Posterior cingulate gyrus (tissue), 11 donors: ENCODE measurements at regions not wholly inside any gene's neighbourhood (a gene's known extent, or its start where the extent isn't known, plus 50 kb on each side); places are given as distances from the start of the nearest gene placed in this dataset.

Experiments
- DNase-seq, 10 donors: peaks; one replicate each; pipeline versions ENCODE4 v3.0.0 to v3.0.0-alpha.2; 2020 to 2021; ENCODE audit warnings: mixed read lengths in 3 of 10
- intact Hi-C: fragments of 100-400 bp; cut with DNase I; formaldehyde crosslinking; loops from one replicate; pipeline ENCODE4 v1.15.1; 2023

GRCh38 chr9:97747201-97747965, 50.2 kb upstream of the XPA start:
- intact Hi-C loops: no loop called here

GRCh38 chr9:97748525-97748924, 51.4 kb upstream of the XPA start:
- intact Hi-C loops: no loop called here
- DNase-seq: no peak

More at GRCh38 chr9:97747201-97747965, 50.2 kb upstream of the XPA start:
- no peak for DNase-seq

GRCh38 chr9:97749928-97750327, 52.8 kb upstream of the XPA start:
- intact Hi-C loops: no loop called here
- no peak for DNase-seq

- intact Hi-C loops: no loop called here
- no peak for DNase-seq
Measured at GRCh38 chr9:97751531-97751930, 54.4 kb upstream of the XPA start.

GRCh38 chr9:97752274-97752673, 55.1 kb upstream of the XPA start:
- no peak for DNase-seq
- intact Hi-C loops: no loop called here

GRCh38 chr9:97753364-97753763, 56.2 kb upstream of the XPA start:
- no peak for DNase-seq
- intact Hi-C loops: no loop called here

- intact Hi-C loops: no loop called here
- DNase-seq: no peak
Measured at GRCh38 chr9:97753975-97754374, 56.8 kb upstream of the XPA start.

GRCh38 chr9:97755618-97756267, 58.6 kb upstream of the XPA start:
- DNase-seq: no peak
- intact Hi-C loops: no loop called here

- intact Hi-C loops: no loop called here
- DNase-seq: no peak
Measured at GRCh38 chr9:97756991-97757390, 59.9 kb upstream of the XPA start.

- intact Hi-C loops: no loop called here
- DNase-seq: no peak
Measured at GRCh38 chr9:97758334-97758916, 61.3 kb upstream of the XPA start.

- intact Hi-C loops: no loop called here
Measured at GRCh38 chr9:97759581-97760288, 62.6 kb upstream of the XPA start.

GRCh38 chr9:97761056-97761598, 64.0 kb upstream of the XPA start:
- intact Hi-C loops: no loop called here

More at GRCh38 chr9:97759581-97760288, 62.6 kb upstream of the XPA start:
- DNase-seq: peak in 1 of 10 donors; percentile 21

GRCh38 chr9:97761879-97762278, 64.7 kb upstream of the XPA start:
- intact Hi-C loops: no loop called here
- no peak for DNase-seq

More at GRCh38 chr9:97761056-97761598, 64.0 kb upstream of the XPA start:
- DNase-seq: no peak

GRCh38 chr9:97763874-97764273, 66.7 kb upstream of the XPA start:
- DNase-seq: no peak
- intact Hi-C loops: no loop called here

- no peak for DNase-seq
- intact Hi-C loops: no loop called here
Measured at GRCh38 chr9:97766092-97766491, 69.0 kb upstream of the XPA start.

GRCh38 chr9:97766610-97767009, 69.5 kb upstream of the XPA start:
- DNase-seq: no peak
- intact Hi-C loops: no loop called here

- no peak for DNase-seq
- intact Hi-C loops: no loop called here
Measured at GRCh38 chr9:97767891-97768290, 70.8 kb upstream of the XPA start.

- intact Hi-C loops: no loop called here
Measured at GRCh38 chr9:97768746-97769145, 71.6 kb upstream of the XPA start.

GRCh38 chr9:97769208-97769607, 72.1 kb upstream of the XPA start:
- DNase-seq: no peak
- intact Hi-C loops: no loop called here

More at GRCh38 chr9:97768746-97769145, 71.6 kb upstream of the XPA start:
- DNase-seq: no peak

GRCh38 chr9:97770808-97771372, 73.8 kb upstream of the XPA start:
- no peak for DNase-seq

More at GRCh38 chr9:97770808-97771372, 73.8 kb upstream of the XPA start:
- intact Hi-C loops: no loop called here
